ENCODE measurements at regions not wholly inside any gene's neighbourhood (a gene's known extent, or its start where the extent isn't known, plus 50 kb on each side); places are given as distances from the start of the nearest gene placed in this dataset.

GRCh38 chr9:134487066-134487710, 154.4 kb upstream of the COL5A1 start:
- DNase-seq (ENCODE audit: insufficient read length, low spot score) (no peak), FAIRE-seq (no peak)
- TF ChIP-seq TAF1 (IDR thresholded peaks at IDR 0.05; ENCODE audit: low read depth, low read length) (no peak), SPI1 (IDR thresholded peaks at IDR 0.05; ENCODE audit: low read depth, low read length) (no peak), POLR2AphosphoS5 (IDR thresholded peaks at IDR 0.05; ENCODE audit: low read depth, low read length) (no peak), PAX5 (IDR thresholded peaks at IDR 0.05; ENCODE audit: insufficient read depth, low read length, severe bottlenecking) (no peak), POU2F2 (IDR thresholded peaks at IDR 0.05; ENCODE audit: low read depth, low read length) (no peak), POLR2A (IDR thresholded peaks at IDR 0.05; ENCODE audit: low read depth, low read length) (no peak)

GRCh38 chr9:134488331-134489280, 153.0 kb upstream of the COL5A1 start:
- DNase-seq (ENCODE audit: insufficient read length, low spot score) (no peak), FAIRE-seq (no peak)
- no peak for TF ChIP-seq POLR2A (IDR thresholded peaks at IDR 0.05; ENCODE audit: low read depth, low read length)
- no peak for TF ChIP-seq POLR2AphosphoS5 (IDR thresholded peaks at IDR 0.05; ENCODE audit: low read depth, low read length)
- TF ChIP-seq PAX5 (IDR thresholded peaks at IDR 0.05; ENCODE audit: insufficient read depth, low read length, severe bottlenecking), result no peak
- no peak for TF ChIP-seq SPI1 (IDR thresholded peaks at IDR 0.05; ENCODE audit: low read depth, low read length)
- no peak for TF ChIP-seq TAF1 (IDR thresholded peaks at IDR 0.05; ENCODE audit: low read depth, low read length)
- no peak for TF ChIP-seq POU2F2 (IDR thresholded peaks at IDR 0.05; ENCODE audit: low read depth, low read length)

- no peak for DNase-seq (ENCODE audit: insufficient read length, low spot score)
- FAIRE-seq, result no peak
- TF ChIP-seq PAX5 (IDR thresholded peaks at IDR 0.05; ENCODE audit: insufficient read depth, low read length, severe bottlenecking) (no peak), POU2F2 (IDR thresholded peaks at IDR 0.05; ENCODE audit: low read depth, low read length) (no peak), POLR2AphosphoS5 (IDR thresholded peaks at IDR 0.05; ENCODE audit: low read depth, low read length) (no peak), POLR2A (IDR thresholded peaks at IDR 0.05; ENCODE audit: low read depth, low read length) (no peak), SPI1 (IDR thresholded peaks at IDR 0.05; ENCODE audit: low read depth, low read length) (no peak), TAF1 (IDR thresholded peaks at IDR 0.05; ENCODE audit: low read depth, low read length) (no peak)
These were observed 151.8 kb upstream of the COL5A1 start for GRCh38 chr9:134489621-134490408.

- DNase-seq (ENCODE audit: insufficient read length, low spot score) (no peak), FAIRE-seq (no peak)
- TF ChIP-seq PAX5 (IDR thresholded peaks at IDR 0.05; ENCODE audit: insufficient read depth, low read length, severe bottlenecking), result no peak
These were observed 151.2 kb upstream of the COL5A1 start for GRCh38 chr9:134490446-134490845.

GRCh38 chr9:134491196-134491835, 150.3 kb upstream of the COL5A1 start:
- no peak for FAIRE-seq

GRCh38 chr9:134491856-134492255, 149.7 kb upstream of the COL5A1 start:
- FAIRE-seq (no peak), DNase-seq (ENCODE audit: insufficient read length, low spot score) (no peak)
- no peak for TF ChIP-seq POU2F2 (IDR thresholded peaks at IDR 0.05; ENCODE audit: low read depth, low read length)
- TF ChIP-seq TAF1 (IDR thresholded peaks at IDR 0.05; ENCODE audit: low read depth, low read length), result no peak
- no peak for TF ChIP-seq PAX5 (IDR thresholded peaks at IDR 0.05; ENCODE audit: insufficient read depth, low read length, severe bottlenecking)
- TF ChIP-seq POLR2AphosphoS5 (IDR thresholded peaks at IDR 0.05; ENCODE audit: low read depth, low read length), result no peak
- no peak for TF ChIP-seq POLR2A (IDR thresholded peaks at IDR 0.05; ENCODE audit: low read depth, low read length)
- TF ChIP-seq SPI1 (IDR thresholded peaks at IDR 0.05; ENCODE audit: low read depth, low read length), result no peak

More at GRCh38 chr9:134491196-134491835, 150.3 kb upstream of the COL5A1 start:
- DNase-seq (ENCODE audit: insufficient read length, low spot score), result no peak
- TF ChIP-seq TAF1 (IDR thresholded peaks at IDR 0.05; ENCODE audit: low read depth, low read length), result no peak
- TF ChIP-seq POLR2AphosphoS5 (IDR thresholded peaks at IDR 0.05; ENCODE audit: low read depth, low read length), result no peak
- TF ChIP-seq PAX5 (IDR thresholded peaks at IDR 0.05; ENCODE audit: insufficient read depth, low read length, severe bottlenecking), result no peak
- no peak for TF ChIP-seq SPI1 (IDR thresholded peaks at IDR 0.05; ENCODE audit: low read depth, low read length)
- no peak for TF ChIP-seq POLR2A (IDR thresholded peaks at IDR 0.05; ENCODE audit: low read depth, low read length)
- no peak for TF ChIP-seq POU2F2 (IDR thresholded peaks at IDR 0.05; ENCODE audit: low read depth, low read length)

- FAIRE-seq (no peak), DNase-seq (ENCODE audit: insufficient read length, low spot score) (no peak)
- TF ChIP-seq PAX5 (IDR thresholded peaks at IDR 0.05; ENCODE audit: insufficient read depth, low read length, severe bottlenecking) (no peak), TAF1 (IDR thresholded peaks at IDR 0.05; ENCODE audit: low read depth, low read length) (no peak), POLR2AphosphoS5 (IDR thresholded peaks at IDR 0.05; ENCODE audit: low read depth, low read length) (no peak), SPI1 (IDR thresholded peaks at IDR 0.05; ENCODE audit: low read depth, low read length) (no peak), POLR2A (IDR thresholded peaks at IDR 0.05; ENCODE audit: low read depth, low read length) (no peak), POU2F2 (IDR thresholded peaks at IDR 0.05; ENCODE audit: low read depth, low read length) (no peak)
These were observed 149.3 kb upstream of the COL5A1 start for GRCh38 chr9:134492281-134492691.

GRCh38 chr9:134492721-134493460, 148.7 kb upstream of the COL5A1 start:
- DNase-seq (ENCODE audit: insufficient read length, low spot score) (no peak), FAIRE-seq (no peak)
- no peak for TF ChIP-seq POLR2AphosphoS5 (IDR thresholded peaks at IDR 0.05; ENCODE audit: low read depth, low read length)
- TF ChIP-seq PAX5 (IDR thresholded peaks at IDR 0.05; ENCODE audit: insufficient read depth, low read length, severe bottlenecking), result no peak
- no peak for TF ChIP-seq POLR2A (IDR thresholded peaks at IDR 0.05; ENCODE audit: low read depth, low read length)
- no peak for TF ChIP-seq POU2F2 (IDR thresholded peaks at IDR 0.05; ENCODE audit: low read depth, low read length)
- no peak for TF ChIP-seq TAF1 (IDR thresholded peaks at IDR 0.05; ENCODE audit: low read depth, low read length)
- no peak for TF ChIP-seq SPI1 (IDR thresholded peaks at IDR 0.05; ENCODE audit: low read depth, low read length)

All from GM12891 (cell line).